ENCODE measurements at regions not wholly inside any gene's neighbourhood (a gene's known extent, or its start where the extent isn't known, plus 50 kb on each side); places are given as distances from the start of the nearest gene placed in this dataset.

GRCh38 chr16:87195161-87195560 lies 122.0 kb downstream of the C16orf95 start:
- TF ChIP-seq CTCF (IDR thresholded peaks at IDR 0.05; ENCODE audit: low read depth, low read length, missing input control) (no peak), GABPA (IDR thresholded peaks at IDR 0.05 in 1 of 2, conservative IDR thresholded peaks at IDR 0.05 in 1 of 2) (no peak), EGR1 (IDR thresholded peaks at IDR 0.05; ENCODE audit: low read depth in 2 of 2) (no peak), ATF3 (IDR thresholded peaks at IDR 0.05) (no peak), REST (IDR thresholded peaks at IDR 0.05) (no peak)

Measured in liver (tissue), 3 donors.